B cell (primary cell): ENCODE measurements at regions not wholly inside any gene's neighbourhood (a gene's known extent, or its start where the extent isn't known, plus 50 kb on each side); places are given as distances from the start of the nearest gene placed in this dataset.
"Not testable (repeated sequence)": the region's sequence is repeated elsewhere in the genome, so short reads cannot be mapped to it uniquely, and the experiment has no call there.

Experiments used
- ATAC-seq: fragments of 200-7000 bp; cut with Tn5 transposase; one replicate; pipeline ENCODE4 v1.10.0; 2021; ENCODE audit warnings: low read depth, mild to moderate bottlenecking, moderate number of reproducible peaks, moderate library complexity
- CTCF ChIA-PET: fragments of 350-600 bp; sonication (Branson Sonifier 250); formaldehyde crosslinking; loops from one replicate; lab custom pipeline; 2021; ENCODE audit warnings: antibody characterized with exemption, inconsistent platforms; lab: Charles Lee
- POLR2A ChIA-PET: fragments of 350-600 bp; sonication (Branson Sonifier 250); formaldehyde crosslinking; loops from one replicate; lab custom pipeline; 2021; ENCODE audit warnings: antibody characterized with exemption; lab: Charles Lee
- DNase-seq: peaks from one replicate; pipeline ENCODE4 v3.0.0; 2013
- H2AFZ ChIP-seq: 2 replicates; pipeline ENCODE4 v1.6.1; 2012; ENCODE audit warnings: mild to moderate bottlenecking, low read depth, low read length; ENCODE audit not compliant: insufficient read depth, poor library complexity, severe bottlenecking
- H3K27ac ChIP-seq, 2 donors: 1 replicate in 1 of 2; 2 replicates in 1 of 2; pipeline ENCODE4 v1.5.1; 2012 to 2013; ENCODE audit warnings: low read length in 2 of 2, mild to moderate bottlenecking in 2 of 2, moderate library complexity in 1 of 2
- H3K27me3 ChIP-seq, 4 experiments: fragments of 200-600 bp in 1 of 4; sonication (generic) in 1 of 4; replicated peaks in 1 of 4; 1 replicate in 2 of 4; 2 replicates in 2 of 4; pipeline versions ENCODE4 v1.6.1 to v1.7.0; 2013 to 2016; ENCODE audit warnings: low read length in 3 of 4, mild to moderate bottlenecking in 2 of 4, mixed read lengths in 1 of 4, moderate library complexity in 1 of 4; ENCODE audit not compliant: insufficient read depth in 4 of 4, control insufficient read depth in 3 of 4; ENCODE audit errors: control extremely low read depth in 1 of 4
- H3K36me3 ChIP-seq, 2 experiments: replicated peaks in 1 of 2; 1 replicate in 1 of 2; 2 replicates in 1 of 2; pipeline versions ENCODE4 v1.6.1 to v1.7.1; 2013; ENCODE audit warnings: low read length in 1 of 2; ENCODE audit not compliant: insufficient read depth in 2 of 2, control insufficient read depth in 1 of 2; ENCODE audit errors: control extremely low read depth in 1 of 2, extremely low read depth in 1 of 2
- H3K4me1 ChIP-seq, 2 donors: fragments of 200-600 bp in 1 of 2; sonication (generic) in 1 of 2; 1 replicate in 1 of 2; 2 replicates in 1 of 2; pipeline versions ENCODE4 v1.5.1 to v1.6.1; 2013 to 2017; ENCODE audit warnings: low read length in 2 of 2; ENCODE audit not compliant: control insufficient read depth in 2 of 2, insufficient read depth in 2 of 2
- H3K4me2 ChIP-seq: replicated peaks from 2 replicates; pipeline ENCODE3; 2012; ENCODE audit warnings: mild to moderate bottlenecking, low read depth, low read length; ENCODE audit not compliant: poor library complexity, severe bottlenecking
- H3K4me3 ChIP-seq, 5 experiments: fragments of 200-600 bp in 1 of 5; sonication (generic) in 1 of 5; 1 replicate in 3 of 5; 2 replicates in 2 of 5; pipeline versions ENCODE4 v1.5.1 to v1.7.0; 2011 to 2016; ENCODE audit warnings: low read length in 4 of 5, mild to moderate bottlenecking in 4 of 5, low read depth in 2 of 5, control low read depth in 1 of 5, moderate library complexity in 1 of 5; ENCODE audit not compliant: insufficient read depth in 1 of 5; ENCODE audit errors: control extremely low read depth in 1 of 5, extremely low read depth in 1 of 5
- H3K79me2 ChIP-seq: fragments of 200-600 bp; sonication (generic); one replicate; pipeline ENCODE4 v1.6.0; 2016; ENCODE audit warnings: low read length; ENCODE audit not compliant: control insufficient read depth, insufficient read depth
- H3K9ac ChIP-seq: fragments of 200-600 bp; sonication (generic); 2 replicates; pipeline ENCODE4 v1.6.1; 2017; ENCODE audit warnings: mild to moderate bottlenecking, low read length, moderate library complexity
- H3K9me3 ChIP-seq, 3 donors: one replicate each; pipeline versions ENCODE4 v1.6.1 to v1.7.1; 2013; ENCODE audit warnings: low read length in 2 of 3; ENCODE audit not compliant: control insufficient read depth in 2 of 3, insufficient read depth in 1 of 3; ENCODE audit errors: control extremely low read depth in 1 of 3
- H4K20me1 ChIP-seq: 2 replicates; pipeline ENCODE4 v1.6.0; 2012; ENCODE audit warnings: mild to moderate bottlenecking, low read length; ENCODE audit not compliant: insufficient read depth, control insufficient read depth, poor library complexity, severe bottlenecking
- H3K27ac Mint-ChIP-seq: one replicate; pipeline ENCODE4 v1.8.0; 2021; ENCODE audit warnings: mixed read lengths
- H3K27me3 Mint-ChIP-seq: one replicate; pipeline ENCODE4 v1.8.0; 2021; ENCODE audit warnings: mixed read lengths
- H3K4me1 Mint-ChIP-seq: one replicate; pipeline ENCODE4 v1.8.0; 2021; ENCODE audit warnings: mixed read lengths
- H3K4me3 Mint-ChIP-seq: one replicate; pipeline ENCODE4 v1.8.0; 2021; ENCODE audit warnings: mixed read lengths
- H3K9me3 Mint-ChIP-seq: one replicate; pipeline ENCODE4 v1.8.0; 2022; ENCODE audit warnings: mixed read lengths; ENCODE audit not compliant: insufficient read depth
- EZH2 ChIP-seq: IDR thresholded peaks from 2 replicates; pipeline ENCODE4 v1.6.1; 2012; ENCODE audit warnings: borderline replicate concordance, low read depth, mild to moderate bottlenecking, moderate library complexity, low read length; ENCODE audit not compliant: insufficient read depth, poor library complexity, severe bottlenecking
- WGBS: methylation state at CpG from one replicate; pipeline ENCODE4 v1.1.5; 2013; ENCODE audit warnings: missing lambda C conversion rate; ENCODE audit not compliant: insufficient coverage; 5-methylcytosine and 5-hydroxymethylcytosine counted together
- intact Hi-C: fragments of 100-400 bp; cut with micrococcal nuclease; formaldehyde crosslinking; loops from one replicate; pipeline ENCODE4 v1.10.0; 2022
- TF ChIP-seq, protein P1 (sequence below): fragments of 200-600 bp; IDR thresholded peaks from one replicate; pipeline ENCODE4 v1.8.0; 2022; ENCODE audit warnings: antibody characterized with exemption, mild to moderate bottlenecking

DNA sequence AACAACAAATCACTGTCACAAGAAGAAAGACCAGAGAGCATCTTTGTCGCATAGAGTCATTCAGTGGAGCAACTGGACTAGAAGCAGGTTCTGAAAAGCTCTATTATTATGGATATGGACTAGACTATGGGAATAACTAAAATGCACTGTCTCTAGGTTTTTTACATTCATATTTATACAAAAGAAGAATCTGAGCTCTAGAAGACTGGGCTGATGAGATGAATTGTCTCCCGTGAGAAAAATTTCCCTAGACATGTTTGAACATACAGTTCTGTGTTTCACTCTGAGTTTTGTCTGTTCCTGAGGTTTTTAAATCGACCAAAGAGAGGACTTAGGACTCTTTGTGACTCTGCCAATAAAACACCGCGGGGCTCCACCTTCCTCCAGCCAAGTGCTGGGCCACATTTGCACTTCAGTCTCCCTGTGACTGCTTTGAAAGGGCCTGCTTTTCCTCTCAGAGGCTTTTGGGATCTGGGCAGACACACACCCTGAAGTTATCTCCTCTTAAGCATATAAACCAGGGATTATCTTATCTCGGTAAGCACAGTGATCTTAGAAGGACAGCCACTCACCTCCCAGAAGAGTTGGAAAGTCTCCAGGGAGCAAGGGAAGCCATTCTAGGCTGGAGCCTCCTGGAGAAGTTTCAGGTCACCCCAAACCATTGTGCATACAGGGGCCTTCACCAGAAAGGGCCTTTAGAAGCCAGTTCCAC lies 101.0 kb upstream of the JCAD start:
- no peak overlapping the region for H2AFZ ChIP-seq
- Mint-ChIP-seq H3K4me1 (peaks cover 4% of the 10 kb centered on the region), H3K9me3 (no peaks in the 10 kb centered on the region), H3K27me3 (peaks cover 25% of the 10 kb centered on the region), H3K4me3 (no peak overlapping the region), H3K27ac (no peak overlapping the region)
- intact Hi-C loops, result no loop called here
- H3K4me1 ChIP-seq, result no peaks in the 10 kb centered on the region
- WGBS, result 73% methylated on average over 5 of the region's 6 CpGs
- no peak overlapping the region for H3K4me3 ChIP-seq
- H3K27ac ChIP-seq, result no peak overlapping the region
- H3K36me3 ChIP-seq, result no peaks in the 10 kb centered on the region
- TF ChIP-seq, protein P1, sequence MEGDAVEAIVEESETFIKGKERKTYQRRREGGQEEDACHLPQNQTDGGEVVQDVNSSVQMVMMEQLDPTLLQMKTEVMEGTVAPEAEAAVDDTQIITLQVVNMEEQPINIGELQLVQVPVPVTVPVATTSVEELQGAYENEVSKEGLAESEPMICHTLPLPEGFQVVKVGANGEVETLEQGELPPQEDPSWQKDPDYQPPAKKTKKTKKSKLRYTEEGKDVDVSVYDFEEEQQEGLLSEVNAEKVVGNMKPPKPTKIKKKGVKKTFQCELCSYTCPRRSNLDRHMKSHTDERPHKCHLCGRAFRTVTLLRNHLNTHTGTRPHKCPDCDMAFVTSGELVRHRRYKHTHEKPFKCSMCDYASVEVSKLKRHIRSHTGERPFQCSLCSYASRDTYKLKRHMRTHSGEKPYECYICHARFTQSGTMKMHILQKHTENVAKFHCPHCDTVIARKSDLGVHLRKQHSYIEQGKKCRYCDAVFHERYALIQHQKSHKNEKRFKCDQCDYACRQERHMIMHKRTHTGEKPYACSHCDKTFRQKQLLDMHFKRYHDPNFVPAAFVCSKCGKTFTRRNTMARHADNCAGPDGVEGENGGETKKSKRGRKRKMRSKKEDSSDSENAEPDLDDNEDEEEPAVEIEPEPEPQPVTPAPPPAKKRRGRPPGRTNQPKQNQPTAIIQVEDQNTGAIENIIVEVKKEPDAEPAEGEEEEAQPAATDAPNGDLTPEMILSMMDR, result no peak
- no peak for TF ChIP-seq EZH2
- H4K20me1 ChIP-seq, result no peaks in the 10 kb centered on the region
- H3K79me2 ChIP-seq, result no peaks in the 10 kb centered on the region
- no peaks in the 10 kb centered on the region for H3K9me3 ChIP-seq
- ChIA-PET CTCF (no interaction called here), POLR2A (no interaction called here)
- H3K4me2 ChIP-seq, result no peak overlapping the region
- H3K9ac ChIP-seq, result no peak overlapping the region
- DNase-seq (no peak), ATAC-seq (no peak)
- no peaks in the 10 kb centered on the region for H3K27me3 ChIP-seq

DNA sequence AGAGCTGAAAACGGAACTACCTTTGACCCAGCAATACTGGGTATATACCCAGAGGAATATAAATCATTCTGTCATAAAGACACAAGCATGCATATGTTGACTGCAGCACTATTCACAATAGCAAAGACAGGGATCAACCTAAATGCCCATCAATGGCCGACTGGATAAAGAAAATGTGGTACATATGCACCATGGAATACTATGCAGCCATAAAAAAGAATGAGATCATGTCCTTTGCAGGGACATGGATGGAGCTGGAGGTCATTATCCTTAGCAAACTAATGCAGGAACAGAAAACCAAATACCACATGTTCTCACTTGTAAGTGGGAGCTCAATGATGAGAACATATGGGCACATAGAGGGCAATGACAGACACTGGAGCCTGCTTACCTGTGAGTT lies 100.2 kb upstream of the JCAD start:
- DNase-seq, H4K20me1 ChIP-seq, H3K4me2 ChIP-seq, H3K27me3 ChIP-seq, H3K79me2 ChIP-seq, H3K9me3 Mint-ChIP-seq, H3K9me3 ChIP-seq, H2AFZ ChIP-seq, ATAC-seq, H3K4me1 ChIP-seq, H3K4me3 Mint-ChIP-seq, CTCF ChIA-PET, intact Hi-C loops, H3K4me1 Mint-ChIP-seq, H3K27ac ChIP-seq, POLR2A ChIA-PET, H3K36me3 ChIP-seq, H3K27ac Mint-ChIP-seq, H3K9ac ChIP-seq, H3K4me3 ChIP-seq: not testable (repeated sequence)
- WGBS, result 80% methylated on average over 1 of the region's 2 CpGs
- H3K27me3 Mint-ChIP-seq, result peaks cover 20% of the 10 kb centered on the region
